GM12878 (cell line): ENCODE measurements at regions not wholly inside any gene's neighbourhood (a gene's known extent, or its start where the extent isn't known, plus 50 kb on each side); places are given as distances from the start of the nearest gene placed in this dataset.

Source experiments
- ATAC-seq: fragments of 200-7000 bp; cut with Tn5 transposase; 3 replicates; pipeline ENCODE4 v1.9.1; 2020; ENCODE audit warnings: mild to moderate bottlenecking, moderate library complexity
- BruUV-seq: library from RNA; stranded (reverse); fragments of 400-500 nt; replicated peaks from 2 replicates; lab custom pipeline; 2021; lab: Mats Ljungman, UMichigan
- CTCF ChIA-PET: fragments of 300-600 bp; sonication (Branson Sonifier 250); formaldehyde crosslinking; extraction: SDS; loops from one replicate; lab custom pipeline; 2021; ENCODE audit warnings: inconsistent platforms; lab: Yijun Ruan, JAX
- POLR2A ChIA-PET: fragments of 350-600 bp; formaldehyde crosslinking; extraction: SDS; loops from one replicate; lab custom pipeline; 2021; ENCODE audit warnings: inconsistent platforms; lab: Charles Lee
- RAD21 ChIA-PET: fragments of 300-600 bp; sonication (Branson Sonifier 250); formaldehyde crosslinking; loops from one replicate; lab custom pipeline; 2023; ENCODE audit warnings: antibody characterized with exemption; ENCODE audit not compliant: unreplicated experiment; lab: Charles Lee
- SMC1A ChIA-PET: fragments of 300-600 bp; sonication (Branson Sonifier 250); formaldehyde crosslinking; loops from one replicate; lab custom pipeline; 2023; ENCODE audit not compliant: unreplicated experiment, uncharacterized antibody; lab: Charles Lee
- DNase-seq: peaks from one replicate; pipeline ENCODE4 v3.0.0-alpha.2; 2011; ENCODE audit warnings: low read depth, low spot score
- FAIRE-seq: peaks from 3 replicates; lab custom pipeline; 2011; peaks lifted over from hg19 to GRCh38; lab: Jason Lieb, UNC
- H2AFZ ChIP-seq: 2 replicates; pipeline ENCODE4 v1.6.0; 2011; ENCODE audit warnings: low read depth, low read length, control low read depth; ENCODE audit not compliant: control insufficient read depth
- H3K27ac ChIP-seq: 2 replicates; pipeline ENCODE4 v1.5.1; 2011; ENCODE audit warnings: control low read depth; ENCODE audit not compliant: control insufficient read depth, insufficient read depth
- H3K27me3 ChIP-seq, 2 experiments: replicated peaks in 1 of 2; 2 replicates each; pipeline versions ENCODE4 v1.6.0 to v1.6.1; 2011; ENCODE audit warnings: low read length in 1 of 2; ENCODE audit not compliant: control insufficient read depth in 2 of 2, insufficient read depth in 2 of 2
- H3K36me3 ChIP-seq, 2 experiments: 2 replicates each; pipeline ENCODE4 v1.5.1; 2011; ENCODE audit warnings: low read length in 1 of 2; ENCODE audit not compliant: control insufficient read depth in 2 of 2, insufficient read depth in 2 of 2
- H3K4me1 ChIP-seq: 2 replicates; pipeline ENCODE4 v1.6.1; 2011; ENCODE audit warnings: mild to moderate bottlenecking, low read length, moderate library complexity, mixed read lengths; ENCODE audit not compliant: control insufficient read depth, insufficient read depth
- H3K4me2 ChIP-seq: 2 replicates; pipeline ENCODE4 v1.6.0; 2011; ENCODE audit warnings: control low read depth; ENCODE audit not compliant: control insufficient read depth, insufficient read depth
- H3K4me3 ChIP-seq: fragments of 200-600 bp; sonication (generic); 2 replicates; pipeline ENCODE4 v1.5.1; 2016
- H3K79me2 ChIP-seq: 2 replicates; pipeline ENCODE4 v1.6.0; 2011; ENCODE audit warnings: low read length; ENCODE audit not compliant: control insufficient read depth, insufficient read depth
- H3K9ac ChIP-seq: 2 replicates; pipeline ENCODE4 v1.8.0; 2011; ENCODE audit warnings: low read length, control low read depth, mixed read lengths; ENCODE audit not compliant: control insufficient read depth, insufficient read depth
- H3K9me3 ChIP-seq: replicated peaks from 3 replicates; pipeline ENCODE4 v1.5.1; 2011; ENCODE audit warnings: mild to moderate bottlenecking, low read length; ENCODE audit not compliant: control insufficient read depth, insufficient read depth
- H4K20me1 ChIP-seq: 2 replicates; pipeline ENCODE4 v1.6.0; 2011; ENCODE audit not compliant: control insufficient read depth, insufficient read depth
- BHLHE40 ChIP-seq, 2 experiments: fragments of 450-650 bp in 1 of 2; IDR thresholded peaks; 2 replicates each; pipeline ENCODE4 v1.6.1; 2011 to 2017; ENCODE audit warnings: low read depth in 2 of 2, borderline replicate concordance in 1 of 2, improper control_type of control experiment in 1 of 2, low read length in 1 of 2, mild to moderate bottlenecking in 1 of 2
- CEBPB ChIP-seq, 2 experiments: fragments of 150-350 bp in 1 of 2; IDR thresholded peaks; 2 replicates each; pipeline ENCODE4 v1.6.1; 2012 to 2014; ENCODE audit warnings: low read depth in 2 of 2, low read length in 2 of 2, borderline replicate concordance in 1 of 2, inconsistent platforms in 1 of 2
- CHD2 ChIP-seq: IDR thresholded peaks from 2 replicates; pipeline ENCODE4 v1.6.1; 2011; ENCODE audit warnings: low read depth, low read length, improper control_type of control experiment, borderline replicate concordance
- EP300 ChIP-seq, 2 experiments: fragments of 150-350 bp in 1 of 2; IDR thresholded peaks; 2 replicates each; pipeline ENCODE4 v1.6.1; 2011 to 2012; ENCODE audit warnings: low read depth in 2 of 2, low read length in 2 of 2, borderline replicate concordance in 1 of 2, improper control_type of control experiment in 1 of 2, inconsistent platforms in 1 of 2; ENCODE audit not compliant: control insufficient read depth in 1 of 2
- ESRRA ChIP-seq: IDR thresholded peaks from 2 replicates; pipeline ENCODE4 v1.6.1; 2012; ENCODE audit warnings: mild to moderate bottlenecking, low read length, improper control_type of control experiment
- FOS ChIP-seq: IDR thresholded peaks from 3 replicates; pipeline ENCODE4 v1.6.1; 2011; ENCODE audit warnings: borderline replicate concordance; ENCODE audit not compliant: insufficient read length; ENCODE audit errors: extremely low read depth
- HSF1 ChIP-seq: fragments of 150-350 bp; IDR thresholded peaks from 2 replicates; pipeline ENCODE4 v1.6.1; 2014; ENCODE audit warnings: mild to moderate bottlenecking, low read depth, low read length
- IRF4 ChIP-seq: IDR thresholded peaks from 2 replicates; pipeline ENCODE4 v1.6.1; 2011; ENCODE audit warnings: low read depth, low read length
- JUNB ChIP-seq: IDR thresholded peaks from 2 replicates; pipeline ENCODE4 v1.6.1; 2016; ENCODE audit warnings: antibody characterized with exemption, mild to moderate bottlenecking
- MEF2B ChIP-seq: fragments of 450-650 bp; IDR thresholded peaks from 2 replicates; pipeline ENCODE4 v1.6.1; 2018; ENCODE audit warnings: mild to moderate bottlenecking, moderate library complexity; ENCODE audit not compliant: partially characterized antibody, poor library complexity, severe bottlenecking
- NFXL1 ChIP-seq: fragments of 450-650 bp; IDR thresholded peaks from 2 replicates; pipeline ENCODE4 v1.6.1; 2017; ENCODE audit warnings: antibody characterized with exemption, mild to moderate bottlenecking, borderline replicate concordance
- NFYA ChIP-seq: IDR thresholded peaks from 2 replicates; pipeline ENCODE4 v1.6.1; 2011; ENCODE audit warnings: low read depth, mild to moderate bottlenecking, low read length, improper control_type of control experiment, borderline replicate concordance
- RELA ChIP-seq: fragments of 450-650 bp; IDR thresholded peaks from 2 replicates; pipeline ENCODE4 v1.8.0; 2014; ENCODE audit warnings: borderline replicate concordance; ENCODE audit not compliant: partially characterized antibody
- RFX5 ChIP-seq: IDR thresholded peaks from 2 replicates; pipeline ENCODE4 v1.6.1; 2011; ENCODE audit warnings: low read depth, low read length, improper control_type of control experiment
- SUPT20H ChIP-seq: IDR thresholded peaks from 2 replicates; pipeline ENCODE4 v1.6.1; 2011; ENCODE audit warnings: low read depth, mild to moderate bottlenecking, low read length, moderate library complexity, borderline replicate concordance; ENCODE audit not compliant: control insufficient read depth
- TAF1 ChIP-seq: IDR thresholded peaks from 2 replicates; pipeline ENCODE4 v1.6.1; 2011; ENCODE audit warnings: mild to moderate bottlenecking, low read depth, low read length, borderline replicate concordance
- TCF12 ChIP-seq: IDR thresholded peaks from 2 replicates; pipeline ENCODE4 v1.6.1; 2011; ENCODE audit warnings: low read depth, mild to moderate bottlenecking, low read length
- YY1 ChIP-seq: IDR thresholded peaks from 2 replicates; pipeline ENCODE4 v1.6.1; 2011; ENCODE audit warnings: low read depth, mild to moderate bottlenecking, low read length
- WGBS: methylation state at CpG from one replicate; pipeline ENCODE4 v1.1.6; 2016; ENCODE audit warnings: low lambda C conversion rate; ENCODE audit not compliant: insufficient replicate concordance, insufficient coverage; ENCODE audit errors: missing lambda C conversion rate; 5-methylcytosine and 5-hydroxymethylcytosine counted together
- in situ Hi-C: fragments of 300-500 bp; cut with MboI; formaldehyde crosslinking; loops from 9 replicates; pipeline ENCODE4 v1.14.3; 2018; ENCODE audit warnings: mixed read lengths
- intact Hi-C: fragments of 100-400 bp; cut with micrococcal nuclease; formaldehyde crosslinking; loops from one replicate; pipeline ENCODE4 v1.14.2; 2022; ENCODE audit not compliant: unreplicated experiment
- TF ChIP-seq, protein P1 (sequence below): fragments of 150-350 bp; IDR thresholded peaks from 2 replicates; pipeline ENCODE4 v1.6.1; 2016; ENCODE audit warnings: low read depth, low read length

- no peak for FAIRE-seq
- no peak for TF ChIP-seq SUPT20H
- no peak for TF ChIP-seq NFXL1
- TF ChIP-seq EP300 (IDR thresholded peaks at IDR 0.05; ENCODE audit: borderline replicate concordance in 1 of 2, control insufficient read depth in 1 of 2, low read depth in 2 of 2, low read length in 2 of 2): no peak
- no peak for TF ChIP-seq TAF1
- TF ChIP-seq RFX5: no peak
- no peak for TF ChIP-seq TCF12
- no peak for TF ChIP-seq JUNB
- TF ChIP-seq ESRRA: no peak
- no peak for TF ChIP-seq FOS
- TF ChIP-seq CHD2: no peak
- TF ChIP-seq MEF2B: no peak
- TF ChIP-seq CEBPB (IDR thresholded peaks at IDR 0.05; ENCODE audit: borderline replicate concordance in 1 of 2, low read depth in 2 of 2, low read length in 2 of 2): no peak
- TF ChIP-seq HSF1: no peak
- TF ChIP-seq BHLHE40 (IDR thresholded peaks at IDR 0.05; ENCODE audit: borderline replicate concordance in 1 of 2, low read depth in 2 of 2, low read length in 1 of 2): no peak
- no peak for TF ChIP-seq RELA
- no peak for TF ChIP-seq NFYA
- no peak for TF ChIP-seq YY1
- TF ChIP-seq IRF4: no peak
- TF ChIP-seq, protein P1, sequence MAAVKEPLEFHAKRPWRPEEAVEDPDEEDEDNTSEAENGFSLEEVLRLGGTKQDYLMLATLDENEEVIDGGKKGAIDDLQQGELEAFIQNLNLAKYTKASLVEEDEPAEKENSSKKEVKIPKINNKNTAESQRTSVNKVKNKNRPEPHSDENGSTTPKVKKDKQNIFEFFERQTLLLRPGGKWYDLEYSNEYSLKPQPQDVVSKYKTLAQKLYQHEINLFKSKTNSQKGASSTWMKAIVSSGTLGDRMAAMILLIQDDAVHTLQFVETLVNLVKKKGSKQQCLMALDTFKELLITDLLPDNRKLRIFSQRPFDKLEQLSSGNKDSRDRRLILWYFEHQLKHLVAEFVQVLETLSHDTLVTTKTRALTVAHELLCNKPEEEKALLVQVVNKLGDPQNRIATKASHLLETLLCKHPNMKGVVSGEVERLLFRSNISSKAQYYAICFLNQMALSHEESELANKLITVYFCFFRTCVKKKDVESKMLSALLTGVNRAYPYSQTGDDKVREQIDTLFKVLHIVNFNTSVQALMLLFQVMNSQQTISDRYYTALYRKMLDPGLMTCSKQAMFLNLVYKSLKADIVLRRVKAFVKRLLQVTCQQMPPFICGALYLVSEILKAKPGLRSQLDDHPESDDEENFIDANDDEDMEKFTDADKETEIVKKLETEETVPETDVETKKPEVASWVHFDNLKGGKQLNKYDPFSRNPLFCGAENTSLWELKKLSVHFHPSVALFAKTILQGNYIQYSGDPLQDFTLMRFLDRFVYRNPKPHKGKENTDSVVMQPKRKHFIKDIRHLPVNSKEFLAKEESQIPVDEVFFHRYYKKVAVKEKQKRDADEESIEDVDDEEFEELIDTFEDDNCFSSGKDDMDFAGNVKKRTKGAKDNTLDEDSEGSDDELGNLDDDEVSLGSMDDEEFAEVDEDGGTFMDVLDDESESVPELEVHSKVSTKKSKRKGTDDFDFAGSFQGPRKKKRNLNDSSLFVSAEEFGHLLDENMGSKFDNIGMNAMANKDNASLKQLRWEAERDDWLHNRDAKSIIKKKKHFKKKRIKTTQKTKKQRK: no peak
Measured at GRCh38 chrX:43386875-43387274, 269.2 kb upstream of the MAOA start.

More at GRCh38 chrX:43386875-43387274, 269.2 kb upstream of the MAOA start:
- Histone ChIP-seq H3K4me3 (no peak overlapping the region), H3K9ac (no peak overlapping the region), H3K4me1 (no peaks in the 10 kb centered on the region), H4K20me1 (no peaks in the 10 kb centered on the region), H3K4me2 (no peak overlapping the region), H3K27me3 (no peaks in the 10 kb centered on the region), H3K79me2 (no peaks in the 10 kb centered on the region), H3K9me3 (no peaks in the 10 kb centered on the region), H2AFZ (no peak overlapping the region), H3K27ac (no peak overlapping the region), H3K36me3 (no peaks in the 10 kb centered on the region)
- in situ Hi-C loops: no loop called here
- no peak for DNase-seq
- ChIA-PET CTCF (no interaction called here), SMC1A (no interaction called here), POLR2A (no interaction called here), RAD21 (no interaction called here)
- ATAC-seq: no peak
- no TSS peak for BruUV-seq
- WGBS: 0% methylated on average over 1 of the region's 1 CpG
- intact Hi-C loops: no loop called here
